ENCODE measurements at regions not wholly inside any gene's neighbourhood (a gene's known extent, or its start where the extent isn't known, plus 50 kb on each side); places are given as distances from the start of the nearest gene placed in this dataset.

GRCh38 chr10:2856598-2856997, 210.8 kb upstream of the PFKP start:
- TF ChIP-seq, protein P1, sequence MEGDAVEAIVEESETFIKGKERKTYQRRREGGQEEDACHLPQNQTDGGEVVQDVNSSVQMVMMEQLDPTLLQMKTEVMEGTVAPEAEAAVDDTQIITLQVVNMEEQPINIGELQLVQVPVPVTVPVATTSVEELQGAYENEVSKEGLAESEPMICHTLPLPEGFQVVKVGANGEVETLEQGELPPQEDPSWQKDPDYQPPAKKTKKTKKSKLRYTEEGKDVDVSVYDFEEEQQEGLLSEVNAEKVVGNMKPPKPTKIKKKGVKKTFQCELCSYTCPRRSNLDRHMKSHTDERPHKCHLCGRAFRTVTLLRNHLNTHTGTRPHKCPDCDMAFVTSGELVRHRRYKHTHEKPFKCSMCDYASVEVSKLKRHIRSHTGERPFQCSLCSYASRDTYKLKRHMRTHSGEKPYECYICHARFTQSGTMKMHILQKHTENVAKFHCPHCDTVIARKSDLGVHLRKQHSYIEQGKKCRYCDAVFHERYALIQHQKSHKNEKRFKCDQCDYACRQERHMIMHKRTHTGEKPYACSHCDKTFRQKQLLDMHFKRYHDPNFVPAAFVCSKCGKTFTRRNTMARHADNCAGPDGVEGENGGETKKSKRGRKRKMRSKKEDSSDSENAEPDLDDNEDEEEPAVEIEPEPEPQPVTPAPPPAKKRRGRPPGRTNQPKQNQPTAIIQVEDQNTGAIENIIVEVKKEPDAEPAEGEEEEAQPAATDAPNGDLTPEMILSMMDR (IDR thresholded peaks at IDR 0.05 in 8 of 11, conservative IDR thresholded peaks at IDR 0.05 in 3 of 11): no peak
- TF ChIP-seq POLR2AphosphoS5 (IDR thresholded peaks at IDR 0.05) (no peak), POLR2A (IDR thresholded peaks at IDR 0.05) (no peak)

Data from spleen (tissue), 7 donors.